ENCODE measurements at regions not wholly inside any gene's neighbourhood (a gene's known extent, or its start where the extent isn't known, plus 50 kb on each side); places are given as distances from the start of the nearest gene placed in this dataset.

DNA sequence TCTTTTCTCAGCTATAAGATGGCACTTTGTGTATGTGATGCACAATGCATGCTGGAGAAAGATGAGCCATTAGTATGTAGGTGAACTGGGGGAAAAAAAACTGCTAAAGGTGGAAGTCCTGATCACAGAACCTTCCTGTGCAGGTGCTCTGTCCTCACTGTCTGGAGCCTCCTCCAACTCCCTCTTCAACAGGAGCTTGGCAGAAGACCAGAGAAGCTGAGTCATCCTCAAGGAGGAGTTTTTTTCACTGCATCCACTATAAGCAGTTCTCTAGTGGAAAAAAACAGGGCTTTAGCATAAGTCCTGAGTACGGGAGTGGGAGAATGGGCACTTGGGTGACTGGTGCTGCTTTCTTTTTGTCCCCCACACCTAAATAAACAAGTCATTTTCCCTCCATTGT, 168.4 kb upstream of the CADPS start:
- H3K27me3 ChIP-seq (ENCODE audit: insufficient read depth, poor library complexity, severe bottlenecking) = no peaks in the 10 kb centered on the region
- DNase-seq (ENCODE audit: low spot score) = no peak

DNA sequence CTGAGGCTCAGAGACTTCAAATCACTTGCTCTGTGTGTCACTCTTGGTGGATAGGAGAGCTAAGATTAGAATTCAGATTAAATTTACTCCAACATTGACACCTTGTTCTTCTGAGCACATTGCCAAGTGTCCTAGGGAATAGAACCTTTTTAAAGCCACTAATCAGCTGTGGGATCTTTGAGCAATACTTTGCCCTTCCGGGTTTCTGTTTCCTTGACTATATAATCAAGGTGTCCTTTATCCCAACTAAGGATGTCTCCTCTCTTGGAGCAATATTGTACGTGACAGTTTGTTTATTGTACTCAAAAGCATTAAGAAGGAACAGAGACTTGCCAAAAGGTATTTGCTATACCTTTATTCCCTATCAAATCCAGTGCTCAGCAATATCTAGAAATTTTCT, 170.9 kb upstream of the CADPS start:
- H3K9me3 ChIP-seq (ENCODE audit: severe bottlenecking) = no peaks in the 10 kb centered on the region
- H3K27ac ChIP-seq (ENCODE audit: poor library complexity, severe bottlenecking) = no peak overlapping the region
- no peaks in the 10 kb centered on the region for H3K36me3 ChIP-seq (ENCODE audit: low read depth)
- TF ChIP-seq, protein P1, sequence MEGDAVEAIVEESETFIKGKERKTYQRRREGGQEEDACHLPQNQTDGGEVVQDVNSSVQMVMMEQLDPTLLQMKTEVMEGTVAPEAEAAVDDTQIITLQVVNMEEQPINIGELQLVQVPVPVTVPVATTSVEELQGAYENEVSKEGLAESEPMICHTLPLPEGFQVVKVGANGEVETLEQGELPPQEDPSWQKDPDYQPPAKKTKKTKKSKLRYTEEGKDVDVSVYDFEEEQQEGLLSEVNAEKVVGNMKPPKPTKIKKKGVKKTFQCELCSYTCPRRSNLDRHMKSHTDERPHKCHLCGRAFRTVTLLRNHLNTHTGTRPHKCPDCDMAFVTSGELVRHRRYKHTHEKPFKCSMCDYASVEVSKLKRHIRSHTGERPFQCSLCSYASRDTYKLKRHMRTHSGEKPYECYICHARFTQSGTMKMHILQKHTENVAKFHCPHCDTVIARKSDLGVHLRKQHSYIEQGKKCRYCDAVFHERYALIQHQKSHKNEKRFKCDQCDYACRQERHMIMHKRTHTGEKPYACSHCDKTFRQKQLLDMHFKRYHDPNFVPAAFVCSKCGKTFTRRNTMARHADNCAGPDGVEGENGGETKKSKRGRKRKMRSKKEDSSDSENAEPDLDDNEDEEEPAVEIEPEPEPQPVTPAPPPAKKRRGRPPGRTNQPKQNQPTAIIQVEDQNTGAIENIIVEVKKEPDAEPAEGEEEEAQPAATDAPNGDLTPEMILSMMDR (IDR thresholded peaks at IDR 0.05; ENCODE audit: poor library complexity, severe bottlenecking) = no peak
- H3K4me3 ChIP-seq (ENCODE audit: severe bottlenecking) = no peak overlapping the region
- ATAC-seq (ENCODE audit: low read depth) = no peak
- DNase-seq (ENCODE audit: low spot score) = no peak
- no peaks in the 10 kb centered on the region for H3K27me3 ChIP-seq (ENCODE audit: insufficient read depth, poor library complexity, severe bottlenecking)
- H3K4me1 ChIP-seq (ENCODE audit: insufficient read depth, poor library complexity, severe bottlenecking) = no peaks in the 10 kb centered on the region

More for the DNA sequence above, 168.4 kb upstream of the CADPS start:
- no peaks in the 10 kb centered on the region for H3K36me3 ChIP-seq (ENCODE audit: low read depth)
- ATAC-seq (ENCODE audit: low read depth) = peak; percentile 74
- H3K4me3 ChIP-seq (ENCODE audit: severe bottlenecking) = no peak overlapping the region
- H3K9me3 ChIP-seq (ENCODE audit: severe bottlenecking) = no peaks in the 10 kb centered on the region
- TF ChIP-seq, protein P1 (IDR thresholded peaks at IDR 0.05; ENCODE audit: poor library complexity, severe bottlenecking) = no peak
- H3K27ac ChIP-seq (ENCODE audit: poor library complexity, severe bottlenecking) = no peak overlapping the region
- H3K4me1 ChIP-seq (ENCODE audit: insufficient read depth, poor library complexity, severe bottlenecking) = no peaks in the 10 kb centered on the region

DNA sequence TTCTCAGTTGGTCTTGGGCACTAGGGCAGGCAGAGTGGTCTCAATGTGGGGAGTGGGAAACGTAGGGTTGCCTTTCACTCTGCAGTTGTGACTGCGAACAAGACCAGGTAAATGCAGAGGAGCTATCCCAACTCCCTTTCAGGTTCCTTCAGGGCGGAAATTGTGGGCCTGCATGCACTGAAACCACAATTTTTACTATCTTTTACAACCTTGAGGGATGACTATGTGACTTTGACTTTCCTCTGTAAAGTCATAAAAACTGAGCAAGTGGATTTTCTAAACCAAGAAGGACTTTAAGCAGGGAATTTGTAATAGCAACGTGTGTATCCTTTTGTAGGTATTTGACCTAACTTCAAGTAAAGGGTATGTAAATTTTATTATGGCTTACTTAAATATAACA, 171.4 kb upstream of the CADPS start:
- no peaks in the 10 kb centered on the region for H3K9me3 ChIP-seq (ENCODE audit: severe bottlenecking)
- TF ChIP-seq, protein P1 (IDR thresholded peaks at IDR 0.05; ENCODE audit: poor library complexity, severe bottlenecking) = no peak
- no peak overlapping the region for H3K4me3 ChIP-seq (ENCODE audit: severe bottlenecking)
- no peaks in the 10 kb centered on the region for H3K36me3 ChIP-seq (ENCODE audit: low read depth)
- H3K27ac ChIP-seq (ENCODE audit: poor library complexity, severe bottlenecking) = no peak overlapping the region
- H3K27me3 ChIP-seq (ENCODE audit: insufficient read depth, poor library complexity, severe bottlenecking) = no peaks in the 10 kb centered on the region
- H3K4me1 ChIP-seq (ENCODE audit: insufficient read depth, poor library complexity, severe bottlenecking) = no peaks in the 10 kb centered on the region
- DNase-seq (ENCODE audit: low spot score) (no peak), ATAC-seq (ENCODE audit: low read depth) (no peak)

DNA sequence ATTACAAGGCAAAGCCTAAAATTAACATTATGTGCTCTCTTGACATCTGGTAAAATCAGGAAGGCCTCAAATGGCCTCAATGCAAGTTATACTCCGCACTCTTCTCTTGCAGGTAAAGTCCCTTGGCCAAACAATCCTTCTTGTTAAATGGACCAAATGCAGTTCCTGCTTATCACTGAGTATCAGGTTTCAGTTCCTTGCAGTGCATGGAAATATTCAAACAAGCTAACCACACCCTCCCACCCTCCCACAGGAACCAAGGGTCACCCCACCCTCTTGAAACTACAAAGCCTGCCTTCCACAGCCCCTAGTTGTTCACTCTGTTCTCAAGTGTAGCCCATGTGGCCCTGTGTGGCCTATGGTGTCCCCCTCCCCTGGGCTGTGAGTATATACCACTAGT, 171.9 kb upstream of the CADPS start:
- Histone ChIP-seq H3K27me3 (ENCODE audit: insufficient read depth, poor library complexity, severe bottlenecking) (no peaks in the 10 kb centered on the region), H3K36me3 (ENCODE audit: low read depth) (no peaks in the 10 kb centered on the region), H3K4me3 (ENCODE audit: severe bottlenecking) (no peak overlapping the region), H3K9me3 (ENCODE audit: severe bottlenecking) (no peaks in the 10 kb centered on the region), H3K4me1 (ENCODE audit: insufficient read depth, poor library complexity, severe bottlenecking) (peaks cover 2% of the 10 kb centered on the region), H3K27ac (ENCODE audit: poor library complexity, severe bottlenecking) (no peak overlapping the region)
- TF ChIP-seq, protein P1 (IDR thresholded peaks at IDR 0.05; ENCODE audit: poor library complexity, severe bottlenecking) = no peak
- DNase-seq (ENCODE audit: low spot score) (no peak), ATAC-seq (ENCODE audit: low read depth) (no peak)

DNA sequence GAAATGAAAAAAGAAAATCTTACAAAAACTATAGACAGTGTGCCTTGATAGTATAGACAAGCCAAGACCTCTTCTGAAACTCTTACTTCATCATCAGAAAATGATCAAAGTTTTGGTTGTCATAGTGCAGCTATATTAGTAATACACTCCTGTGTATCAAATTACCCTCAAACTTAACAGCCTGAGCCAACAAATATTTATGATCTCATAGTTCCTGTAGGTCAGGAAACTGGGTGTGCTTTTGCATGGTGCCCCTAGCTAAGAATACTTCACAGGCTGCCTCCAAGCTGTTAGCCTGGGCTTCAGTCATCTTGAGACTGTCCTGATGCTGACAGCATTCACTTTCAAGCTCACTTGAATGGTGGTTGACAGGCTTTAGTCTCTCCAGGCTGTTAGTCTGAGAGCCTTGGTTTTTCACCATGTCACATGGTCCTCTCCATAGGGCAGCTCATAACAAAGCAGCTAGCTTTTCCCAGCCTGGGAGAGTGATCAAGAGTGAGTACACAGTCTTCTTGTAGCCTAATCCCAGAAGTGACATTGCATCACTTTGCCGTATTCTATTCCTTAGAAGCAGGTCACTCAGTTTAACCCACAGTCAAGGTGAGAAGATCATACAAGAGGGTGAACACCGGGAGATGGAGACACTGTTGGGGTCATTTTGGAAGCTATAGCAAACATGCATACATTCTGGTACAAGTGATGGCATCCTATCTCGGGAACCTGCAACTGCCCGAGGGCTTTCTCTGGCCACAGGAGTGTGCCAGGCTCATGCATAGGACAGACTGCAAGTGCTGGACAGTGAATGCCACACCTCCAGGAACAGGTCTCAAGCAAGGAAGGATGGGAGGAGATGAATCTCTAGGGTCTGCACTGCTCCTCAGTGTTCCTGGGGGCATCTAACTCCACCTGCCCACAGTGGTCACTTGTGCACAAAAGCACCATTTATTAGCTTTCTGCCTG, 173.4 kb upstream of the CADPS start:
- TF ChIP-seq, protein P1 (IDR thresholded peaks at IDR 0.05; ENCODE audit: poor library complexity, severe bottlenecking) = no peak

More for the DNA sequence above, 173.4 kb upstream of the CADPS start:
- no peaks in the 10 kb centered on the region for H3K9me3 ChIP-seq (ENCODE audit: severe bottlenecking)
- no peaks in the 10 kb centered on the region for H3K36me3 ChIP-seq (ENCODE audit: low read depth)
- H3K4me3 ChIP-seq (ENCODE audit: severe bottlenecking) = no peak overlapping the region
- peaks cover 2% of the 10 kb centered on the region for H3K4me1 ChIP-seq (ENCODE audit: insufficient read depth, poor library complexity, severe bottlenecking)
- no peak overlapping the region for H3K27ac ChIP-seq (ENCODE audit: poor library complexity, severe bottlenecking)
- DNase-seq (ENCODE audit: low spot score) = no peak
- ATAC-seq (ENCODE audit: low read depth) = peak; percentile 66; the same call in 2 of the 3 replicates
- no peaks in the 10 kb centered on the region for H3K27me3 ChIP-seq (ENCODE audit: insufficient read depth, poor library complexity, severe bottlenecking)
